ENCODE measurements at regions not wholly inside any gene's neighbourhood (a gene's known extent, or its start where the extent isn't known, plus 50 kb on each side); places are given as distances from the start of the nearest gene placed in this dataset.

- H3K27me3 ChIP-seq, result no peaks in the 10 kb centered on the region
- no peaks in the 10 kb centered on the region for H3K4me1 ChIP-seq
- H3K4me3 ChIP-seq, result no peak overlapping the region
- no peaks in the 10 kb centered on the region for H3K36me3 ChIP-seq
- 39 to 43% methylated on average over 1 of the region's 1 CpG for WGBS, 2 donors
- no peak overlapping the region for H3K27ac ChIP-seq
- H3K9me3 ChIP-seq, result no peaks in the 10 kb centered on the region
- TF ChIP-seq EP300 (IDR thresholded peaks at IDR 0.05) (no peak), CTCF (IDR thresholded peaks at IDR 0.05) (no peak), POLR2A (IDR thresholded peaks at IDR 0.05) (no peak)
- DNase-seq (ENCODE audit: low spot score in 2 of 2), result no peak
Measured at GRCh38 chr4:14143892-14144291, 516.4 kb upstream of the BOD1L1 start.

- Histone ChIP-seq H3K4me3 (no peak overlapping the region), H3K9me3 (no peaks in the 10 kb centered on the region), H3K36me3 (no peaks in the 10 kb centered on the region), H3K27me3 (no peaks in the 10 kb centered on the region), H3K4me1 (no peaks in the 10 kb centered on the region), H3K27ac (no peak overlapping the region)
- no peak for DNase-seq (ENCODE audit: low spot score in 2 of 2)
- 44% methylated on average over 5 to 6 of the region's 6 CpGs for WGBS, 2 donors
- TF ChIP-seq EP300 (IDR thresholded peaks at IDR 0.05), result no peak
- TF ChIP-seq CTCF (IDR thresholded peaks at IDR 0.05), result no peak
- no peak for TF ChIP-seq POLR2A (IDR thresholded peaks at IDR 0.05)
Measured at GRCh38 chr4:14149176-14150053, 521.9 kb upstream of the BOD1L1 start.

- H3K27me3 ChIP-seq, result no peaks in the 10 kb centered on the region
- no peak overlapping the region for H3K27ac ChIP-seq
- WGBS, 2 donors, result 40 to 83% methylated on average over 2 of the region's 2 CpGs
- no peaks in the 10 kb centered on the region for H3K36me3 ChIP-seq
- H3K4me3 ChIP-seq, result no peak overlapping the region
- no peaks in the 10 kb centered on the region for H3K9me3 ChIP-seq
- TF ChIP-seq POLR2A (IDR thresholded peaks at IDR 0.05) (no peak), EP300 (IDR thresholded peaks at IDR 0.05) (no peak), CTCF (IDR thresholded peaks at IDR 0.05) (no peak)
- H3K4me1 ChIP-seq, result no peaks in the 10 kb centered on the region
- DNase-seq (ENCODE audit: low spot score in 2 of 2), result no peak
Measured at GRCh38 chr4:14151101-14151500, 523.6 kb upstream of the BOD1L1 start.

GRCh38 chr4:14152834-14153519 is 525.5 kb upstream of the BOD1L1 start:
- DNase-seq (ENCODE audit: low spot score in 2 of 2), result no peak
- no peaks in the 10 kb centered on the region for H3K27me3 ChIP-seq
- no peaks in the 10 kb centered on the region for H3K4me1 ChIP-seq
- TF ChIP-seq CTCF (IDR thresholded peaks at IDR 0.05), result no peak
- no peak for TF ChIP-seq POLR2A (IDR thresholded peaks at IDR 0.05)
- TF ChIP-seq EP300 (IDR thresholded peaks at IDR 0.05), result no peak
- no peaks in the 10 kb centered on the region for H3K9me3 ChIP-seq
- H3K4me3 ChIP-seq, result no peak overlapping the region
- H3K27ac ChIP-seq, result no peak overlapping the region
- WGBS, 2 donors, result 79 to 89% methylated on average over 4 of the region's 4 CpGs
- H3K36me3 ChIP-seq, result no peaks in the 10 kb centered on the region

- TF ChIP-seq CTCF (IDR thresholded peaks at IDR 0.05) (no peak), EP300 (IDR thresholded peaks at IDR 0.05) (no peak), POLR2A (IDR thresholded peaks at IDR 0.05) (no peak)
- H3K9me3 ChIP-seq, result no peaks in the 10 kb centered on the region
Measured at GRCh38 chr4:14155803-14156202, 528.3 kb upstream of the BOD1L1 start.

More at GRCh38 chr4:14155803-14156202, 528.3 kb upstream of the BOD1L1 start:
- no peaks in the 10 kb centered on the region for H3K36me3 ChIP-seq
- 81 to 86% methylated on average over 3 of the region's 3 CpGs for WGBS, 2 donors
- no peaks in the 10 kb centered on the region for H3K27me3 ChIP-seq
- H3K27ac ChIP-seq, result no peak overlapping the region
- H3K4me1 ChIP-seq, result no peaks in the 10 kb centered on the region
- DNase-seq (ENCODE audit: low spot score in 2 of 2), result no peak
- no peak overlapping the region for H3K4me3 ChIP-seq

Data from tibial nerve (tissue), 4 donors.